Activated CD4-positive, alpha-beta T cell treated with anti-CD3 and anti-CD28 coated beads, Interleukin-2, amount 10 ng/mL, durations not matched to agents 24 days and 14 days (primary cell): ENCODE measurements at regions not wholly inside any gene's neighbourhood (a gene's known extent, or its start where the extent isn't known, plus 50 kb on each side); places are given as distances from the start of the nearest gene placed in this dataset.

Source experiments
- DNase-seq: peaks from one replicate; pipeline ENCODE4 v3.0.0; 2022
- H3K27ac Mint-ChIP-seq: one replicate; pipeline ENCODE4 v1.8.0; 2022; ENCODE audit warnings: mild to moderate bottlenecking, mixed read lengths
- H3K27me3 Mint-ChIP-seq: one replicate; pipeline ENCODE4 v1.8.0; 2022; ENCODE audit warnings: mixed read lengths
- H3K36me3 Mint-ChIP-seq: one replicate; pipeline ENCODE4 v1.8.0; 2022; ENCODE audit warnings: low read depth, mild to moderate bottlenecking, mixed read lengths
- H3K4me1 Mint-ChIP-seq: one replicate; pipeline ENCODE4 v1.8.0; 2021; ENCODE audit warnings: mixed read lengths
- H3K4me3 Mint-ChIP-seq: one replicate; pipeline ENCODE4 v1.8.0; 2022; ENCODE audit warnings: mild to moderate bottlenecking, moderate library complexity, mixed read lengths
- H3K9me3 Mint-ChIP-seq: one replicate; pipeline ENCODE4 v1.8.0; 2021; ENCODE audit warnings: mixed read lengths
- intact Hi-C: fragments of 100-400 bp; cut with micrococcal nuclease; formaldehyde crosslinking; loops from one replicate; pipeline ENCODE4 v1.15.1; 2023

DNA sequence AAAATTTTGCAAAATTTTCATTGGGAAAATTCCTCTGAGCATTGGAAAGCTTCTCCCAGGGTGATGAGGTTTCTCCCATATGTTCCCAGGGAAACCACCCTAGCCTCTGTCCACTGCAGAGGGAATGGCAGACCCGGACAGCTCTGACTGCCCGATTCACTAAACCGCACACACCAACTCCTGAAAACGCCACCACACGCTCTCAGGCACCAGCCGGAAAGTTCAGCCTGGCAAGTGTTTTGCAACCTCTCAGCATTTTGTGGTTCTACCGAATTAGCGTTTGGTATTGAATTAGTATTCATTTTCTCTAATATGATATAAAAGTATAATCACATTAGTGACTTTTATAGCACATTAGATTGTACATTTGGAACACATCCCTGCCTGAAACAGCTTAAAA, 213.4 kb downstream of the PHETA1 start:
- Mint-ChIP-seq H3K9me3 (no peaks in the 10 kb centered on the region), H3K4me3 (no peak overlapping the region), H3K27ac (no peak overlapping the region), H3K27me3 (peaks cover 2% of the 10 kb centered on the region), H3K4me1 (no peaks in the 10 kb centered on the region), H3K36me3 (no peaks in the 10 kb centered on the region)
- DNase-seq: no peak
- intact Hi-C loops: no loop called here

GRCh38 chr12:111155020-111155419, 213.9 kb downstream of the PHETA1 start:
- H3K27me3 Mint-ChIP-seq: peaks cover 4% of the 10 kb centered on the region
- no peak for DNase-seq
- no peak overlapping the region for H3K27ac Mint-ChIP-seq
- H3K9me3 Mint-ChIP-seq: no peaks in the 10 kb centered on the region
- H3K4me1 Mint-ChIP-seq: no peaks in the 10 kb centered on the region
- intact Hi-C loops: no loop called here
- H3K36me3 Mint-ChIP-seq: no peaks in the 10 kb centered on the region
- no peak overlapping the region for H3K4me3 Mint-ChIP-seq

DNA sequence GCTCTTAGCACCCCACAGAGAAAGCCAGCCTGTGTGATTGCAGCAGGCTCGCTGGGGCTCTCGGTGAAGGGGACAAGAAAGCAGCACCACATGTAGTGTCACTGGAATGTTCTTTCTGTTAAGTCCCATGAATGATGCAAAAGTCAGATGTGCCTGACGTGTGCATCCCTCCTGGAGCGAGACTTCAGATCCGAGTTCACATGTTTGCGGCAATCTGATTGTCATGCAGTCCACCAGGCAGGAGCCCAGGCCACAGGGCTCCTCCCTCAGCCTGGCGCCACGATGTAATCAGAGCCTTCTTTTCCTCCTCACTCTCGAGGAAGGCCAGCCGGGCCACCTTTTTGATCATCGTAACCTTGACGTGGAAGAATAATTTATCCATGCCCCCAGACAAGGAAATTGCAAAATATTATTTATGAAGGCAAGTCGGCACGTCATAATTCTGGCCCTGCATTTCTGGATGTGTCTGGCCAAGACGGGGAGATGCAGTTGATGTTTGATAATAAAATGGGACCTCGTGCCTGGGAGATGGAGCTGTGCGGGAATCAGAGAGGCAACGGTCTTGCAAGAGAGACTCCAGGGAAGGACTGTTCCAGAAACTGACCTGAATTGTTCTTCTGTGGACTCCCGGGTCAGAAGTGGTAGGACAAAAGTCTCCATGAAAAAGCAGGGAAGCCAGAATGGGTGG, 214.6 kb downstream of the PHETA1 start:
- no peaks in the 10 kb centered on the region for H3K36me3 Mint-ChIP-seq
- DNase-seq: no peak
- intact Hi-C loops: no loop called here
- H3K4me1 Mint-ChIP-seq: no peaks in the 10 kb centered on the region
- no peaks in the 10 kb centered on the region for H3K9me3 Mint-ChIP-seq
- no peak overlapping the region for H3K4me3 Mint-ChIP-seq
- H3K27ac Mint-ChIP-seq: no peak overlapping the region
- peaks cover 4% of the 10 kb centered on the region for H3K27me3 Mint-ChIP-seq

DNA sequence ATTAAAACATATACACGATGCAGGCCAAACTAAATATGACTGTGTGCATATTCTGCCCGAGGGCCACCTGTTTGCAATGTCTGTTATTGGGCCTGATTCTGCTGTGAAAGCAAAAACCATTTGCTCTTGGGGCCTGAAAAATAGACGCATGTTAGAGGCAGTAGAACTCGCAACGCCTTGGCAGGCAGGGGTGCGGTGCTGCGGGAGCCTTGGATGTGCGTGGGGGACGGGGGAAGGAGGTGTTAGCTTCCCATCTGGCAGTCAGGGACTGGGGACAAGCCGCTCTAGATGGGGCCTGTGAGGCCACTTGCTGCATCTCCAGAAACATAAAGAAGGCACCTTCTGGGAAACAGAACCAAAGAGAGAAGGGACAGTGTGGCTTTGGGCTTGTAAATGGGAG, 216.3 kb downstream of the PHETA1 start:
- Mint-ChIP-seq H3K27me3 (peaks cover 4% of the 10 kb centered on the region), H3K27ac (no peak overlapping the region), H3K9me3 (peaks cover 3% of the 10 kb centered on the region), H3K36me3 (no peaks in the 10 kb centered on the region), H3K4me1 (no peaks in the 10 kb centered on the region), H3K4me3 (no peak overlapping the region)
- intact Hi-C loops: no loop called here
- no peak for DNase-seq

DNA sequence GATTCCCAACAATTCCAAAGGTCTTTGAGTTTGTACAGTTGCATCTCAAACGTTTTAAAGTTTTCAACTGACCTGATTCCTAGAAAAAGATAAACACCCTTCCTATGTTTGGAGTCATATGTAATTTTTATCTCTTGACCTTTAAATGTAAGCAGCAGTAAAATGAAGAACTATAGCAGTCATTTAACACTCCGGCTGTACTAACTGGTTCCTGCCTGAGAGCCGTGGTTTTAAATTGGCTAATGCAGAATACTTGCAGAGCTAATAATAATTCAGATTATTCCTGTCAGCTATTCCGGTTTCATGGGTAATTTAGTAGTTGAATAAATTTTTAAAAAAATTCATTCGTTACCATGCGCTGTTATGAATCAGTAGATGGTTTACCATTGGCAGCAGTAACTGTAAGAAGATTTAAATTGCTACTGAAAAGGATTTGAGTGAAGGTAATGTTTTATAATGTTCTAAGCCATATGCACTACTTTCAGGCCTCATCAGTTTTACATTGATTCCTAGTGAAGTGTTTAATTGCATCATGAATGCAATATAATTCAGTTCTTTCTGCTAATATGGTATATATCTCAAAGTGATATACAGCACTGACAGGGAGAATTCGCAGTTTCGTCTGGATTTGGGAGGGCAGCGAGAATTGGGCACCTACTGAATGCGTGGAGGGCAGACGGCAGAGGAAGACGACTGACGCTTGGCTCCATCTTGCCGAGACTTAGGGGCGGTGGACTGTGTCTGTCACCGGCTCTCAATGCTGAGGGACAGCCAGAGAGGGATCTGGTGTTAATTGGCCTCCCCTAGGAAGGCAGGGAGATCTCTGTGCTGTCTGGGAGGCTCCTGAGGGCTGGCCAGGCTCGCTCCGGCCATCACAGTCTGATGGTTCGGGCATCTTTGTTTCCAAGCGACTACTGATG, 217.7 kb downstream of the PHETA1 start:
- Mint-ChIP-seq H3K9me3 (peaks cover 3% of the 10 kb centered on the region), H3K4me1 (no peaks in the 10 kb centered on the region), H3K36me3 (no peaks in the 10 kb centered on the region), H3K4me3 (no peak overlapping the region), H3K27ac (no peak overlapping the region), H3K27me3 (peaks cover 4% of the 10 kb centered on the region)
- intact Hi-C loops: no loop called here
- no peak for DNase-seq

DNA sequence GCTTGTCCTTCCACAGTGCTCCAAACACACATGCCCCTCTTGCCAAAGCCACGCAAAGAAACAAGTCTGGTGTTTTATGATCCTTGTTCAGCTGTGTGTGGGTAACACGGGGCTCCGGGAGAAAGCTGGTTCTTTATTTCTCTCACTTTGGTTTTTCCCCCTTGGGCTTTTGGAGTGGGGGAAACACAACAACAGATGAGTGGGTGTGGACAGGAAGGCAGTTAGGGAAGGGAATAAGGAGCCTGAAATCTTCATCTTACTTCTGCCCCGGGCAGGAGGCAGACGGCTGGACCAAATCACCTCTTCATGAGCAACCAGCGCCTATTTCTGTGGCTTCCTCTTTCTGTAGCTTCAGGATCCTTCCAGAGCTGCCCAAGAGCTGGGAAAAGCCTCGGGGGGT, 218.5 kb downstream of the PHETA1 start:
- H3K4me1 Mint-ChIP-seq: no peaks in the 10 kb centered on the region
- no peak overlapping the region for H3K4me3 Mint-ChIP-seq
- no peaks in the 10 kb centered on the region for H3K36me3 Mint-ChIP-seq
- intact Hi-C loops: no loop called here
- no peak for DNase-seq
- H3K27me3 Mint-ChIP-seq: peaks cover 5% of the 10 kb centered on the region
- H3K9me3 Mint-ChIP-seq: peaks cover 3% of the 10 kb centered on the region
- no peak overlapping the region for H3K27ac Mint-ChIP-seq

DNA sequence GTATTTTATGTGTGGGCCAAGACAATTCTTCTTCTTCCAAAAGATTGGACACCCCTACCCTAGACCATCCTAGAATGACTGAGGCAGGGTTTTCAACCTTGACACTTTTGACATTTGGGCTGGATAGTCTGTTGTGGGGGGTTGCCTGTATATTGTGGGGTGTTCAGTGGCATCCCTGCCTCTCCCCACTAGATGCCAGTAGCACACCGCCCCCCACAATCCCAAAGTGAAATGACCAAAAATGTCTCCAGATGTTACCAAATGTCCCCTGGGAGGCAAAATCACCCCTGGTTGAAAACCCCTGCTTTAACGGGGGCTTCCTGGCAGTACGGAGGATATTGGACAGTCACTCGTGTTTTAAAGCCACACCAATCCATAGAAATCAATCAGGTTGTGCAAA, 219.6 kb downstream of the PHETA1 start:
- DNase-seq: no peak
- H3K4me3 Mint-ChIP-seq: no peak overlapping the region
- peaks cover 3% of the 10 kb centered on the region for H3K9me3 Mint-ChIP-seq
- no peaks in the 10 kb centered on the region for H3K36me3 Mint-ChIP-seq
- no peak overlapping the region for H3K27ac Mint-ChIP-seq
- H3K27me3 Mint-ChIP-seq: peaks cover 5% of the 10 kb centered on the region
- intact Hi-C loops: no loop called here
- H3K4me1 Mint-ChIP-seq: no peaks in the 10 kb centered on the region

DNA sequence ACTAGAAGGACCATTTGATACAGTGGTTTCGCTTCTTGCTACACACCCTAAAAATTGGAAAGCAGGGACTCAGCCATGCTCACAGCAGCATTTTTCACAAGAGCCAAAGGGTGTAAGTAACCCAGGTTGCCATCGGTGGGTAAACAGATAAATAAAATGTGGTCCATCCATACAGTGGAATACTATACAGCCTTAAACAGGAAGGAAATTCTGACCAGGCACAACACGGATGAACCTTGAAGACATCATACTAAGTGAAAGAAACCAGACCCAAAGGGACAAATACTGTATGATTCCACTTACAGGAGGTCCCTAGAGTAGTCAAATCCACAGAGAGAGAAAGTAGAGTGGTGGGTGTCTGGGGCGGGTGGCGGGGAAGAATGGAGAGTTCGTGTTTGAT, 220.9 kb downstream of the PHETA1 start:
- no peaks in the 10 kb centered on the region for H3K36me3 Mint-ChIP-seq
- no peak for DNase-seq
- no peak overlapping the region for H3K27ac Mint-ChIP-seq
- peaks cover 3% of the 10 kb centered on the region for H3K9me3 Mint-ChIP-seq
- H3K4me3 Mint-ChIP-seq: no peak overlapping the region
- H3K4me1 Mint-ChIP-seq: no peaks in the 10 kb centered on the region
- intact Hi-C loops: no loop called here
- H3K27me3 Mint-ChIP-seq: peaks cover 5% of the 10 kb centered on the region

- peaks cover 1% of the 10 kb centered on the region for H3K27me3 Mint-ChIP-seq
- no peaks in the 10 kb centered on the region for H3K4me1 Mint-ChIP-seq
- no peaks in the 10 kb centered on the region for H3K36me3 Mint-ChIP-seq
- H3K9me3 Mint-ChIP-seq: peaks cover 3% of the 10 kb centered on the region
- H3K27ac Mint-ChIP-seq: no peak overlapping the region
- H3K4me3 Mint-ChIP-seq: no peak overlapping the region
- DNase-seq: no peak
- intact Hi-C loops: no loop called here
Observed at GRCh38 chr12:111143271-111143670, 222.9 kb upstream of the MYL2 start.

DNA sequence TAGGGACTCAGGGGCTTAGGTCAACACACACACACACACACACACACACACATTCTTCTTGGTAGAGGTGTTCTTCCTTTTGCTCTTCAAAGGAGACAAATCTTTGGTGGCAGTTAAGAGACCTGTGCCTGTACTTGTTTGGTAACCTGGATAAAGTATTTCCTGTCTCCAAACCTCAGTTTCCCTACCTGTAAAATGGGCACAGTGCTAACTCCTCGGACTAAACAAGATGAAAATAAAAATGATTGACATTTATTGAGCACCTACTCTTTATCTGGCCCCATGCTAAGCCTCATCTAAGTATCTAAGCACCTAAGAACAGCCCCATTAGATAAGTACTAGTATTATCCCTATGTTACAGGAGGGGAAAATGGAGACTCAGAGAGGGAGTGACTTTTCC, 220.8 kb upstream of the MYL2 start:
- Mint-ChIP-seq H3K36me3 (no peaks in the 10 kb centered on the region), H3K9me3 (no peaks in the 10 kb centered on the region), H3K4me3 (no peak overlapping the region), H3K4me1 (no peaks in the 10 kb centered on the region), H3K27ac (no peak overlapping the region), H3K27me3 (peaks cover 1% of the 10 kb centered on the region)
- DNase-seq: no peak
- intact Hi-C loops: no loop called here

DNA sequence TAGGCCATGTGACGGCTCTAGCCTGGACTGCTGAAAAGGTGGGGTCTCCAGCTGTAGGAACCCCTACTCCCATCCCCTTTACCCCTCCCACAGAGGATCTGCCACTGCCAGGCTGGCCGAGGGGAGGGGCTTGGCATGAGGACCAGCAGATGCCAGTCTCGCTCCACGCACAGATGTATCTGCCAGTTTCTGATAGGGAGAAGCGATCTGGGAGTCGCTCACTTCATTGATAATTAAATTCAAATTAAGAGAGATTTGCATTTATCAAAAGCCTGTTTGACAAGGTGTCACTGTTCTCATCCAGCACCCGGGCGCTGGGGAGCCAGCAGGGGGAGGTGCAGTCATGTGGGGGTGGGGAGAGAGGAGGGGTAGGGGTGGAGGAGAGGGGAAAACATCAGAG, 217.6 kb upstream of the MYL2 start:
- Mint-ChIP-seq H3K36me3 (no peaks in the 10 kb centered on the region), H3K27me3 (no peaks in the 10 kb centered on the region), H3K4me1 (no peaks in the 10 kb centered on the region), H3K9me3 (no peaks in the 10 kb centered on the region), H3K4me3 (no peak overlapping the region), H3K27ac (no peak overlapping the region)
- intact Hi-C loops: no loop called here
- DNase-seq: no peak

DNA sequence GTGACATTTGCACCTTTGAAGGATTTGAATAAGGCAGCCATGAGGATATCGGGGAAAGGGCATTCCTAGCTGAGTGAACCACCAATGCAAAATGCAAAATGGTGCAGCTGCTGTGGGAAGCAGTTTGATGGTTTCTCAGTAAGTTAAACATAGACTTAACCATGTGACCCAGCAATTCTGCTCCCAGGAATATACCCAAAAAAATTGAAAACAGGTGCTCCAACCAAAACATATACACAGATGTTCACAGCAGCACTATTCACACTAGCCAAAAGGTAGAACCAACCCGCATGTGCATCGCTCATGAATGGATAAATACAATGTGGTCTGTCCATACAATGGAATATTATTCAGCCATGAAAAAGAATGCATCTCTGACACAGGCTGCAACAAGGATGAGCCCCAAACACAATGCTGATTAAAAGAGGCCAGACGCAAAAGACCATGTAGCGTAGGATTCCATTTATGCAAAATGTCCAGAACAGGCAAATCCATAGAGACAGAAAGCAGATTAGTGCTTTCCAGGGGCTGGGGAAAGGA, 215.0 kb upstream of the MYL2 start:
- Mint-ChIP-seq H3K9me3 (no peaks in the 10 kb centered on the region), H3K36me3 (no peaks in the 10 kb centered on the region), H3K27me3 (no peaks in the 10 kb centered on the region), H3K4me3 (no peak overlapping the region), H3K27ac (no peak overlapping the region), H3K4me1 (no peaks in the 10 kb centered on the region)
- intact Hi-C loops: no loop called here
- DNase-seq: no peak

GRCh38 chr12:111130336-111130735, 210.0 kb upstream of the MYL2 start:
- Mint-ChIP-seq H3K9me3 (no peaks in the 10 kb centered on the region), H3K36me3 (no peaks in the 10 kb centered on the region), H3K27me3 (no peaks in the 10 kb centered on the region), H3K4me3 (no peak overlapping the region), H3K27ac (no peak overlapping the region), H3K4me1 (no peaks in the 10 kb centered on the region)
- no peak for DNase-seq
- intact Hi-C loops: no loop called here

DNA sequence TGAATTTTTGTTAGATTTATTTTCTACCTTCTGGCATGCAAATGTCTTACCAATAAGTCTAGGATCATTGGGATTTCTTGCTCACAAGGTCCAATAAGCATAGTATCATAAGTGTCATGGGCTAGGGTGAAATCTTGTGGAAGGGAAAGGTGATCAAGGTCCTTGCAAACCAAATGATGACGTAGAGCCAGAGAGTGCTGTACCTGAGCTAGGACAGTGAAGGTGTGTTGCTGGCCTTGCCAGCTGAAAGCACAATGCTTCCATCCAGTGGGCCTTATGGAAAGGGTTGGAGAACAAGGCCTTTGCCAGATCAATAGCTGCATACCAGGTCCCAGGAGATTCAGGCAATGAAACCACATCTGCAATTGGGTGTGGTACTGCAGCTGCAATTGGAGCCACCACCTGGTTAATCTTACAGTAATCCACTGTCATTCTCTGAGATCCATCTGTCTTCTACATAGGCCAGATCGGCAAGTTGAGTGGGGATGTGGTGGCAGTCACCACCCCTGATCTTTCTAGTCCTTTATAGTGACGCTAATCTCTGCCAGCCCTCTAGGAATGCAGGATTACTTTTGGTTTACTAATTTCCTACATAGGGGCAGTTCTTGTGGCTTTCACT, 208.9 kb upstream of the MYL2 start:
- H3K4me3 Mint-ChIP-seq: no peak overlapping the region
- H3K27ac Mint-ChIP-seq: no peak overlapping the region
- H3K36me3 Mint-ChIP-seq: no peaks in the 10 kb centered on the region
- no peaks in the 10 kb centered on the region for H3K27me3 Mint-ChIP-seq
- H3K4me1 Mint-ChIP-seq: no peaks in the 10 kb centered on the region
- intact Hi-C loops: no loop called here
- DNase-seq: no peak
- H3K9me3 Mint-ChIP-seq: no peaks in the 10 kb centered on the region
